ENCODE measurements at regions not wholly inside any gene's neighbourhood (a gene's known extent, or its start where the extent isn't known, plus 50 kb on each side); places are given as distances from the start of the nearest gene placed in this dataset.

DNA sequence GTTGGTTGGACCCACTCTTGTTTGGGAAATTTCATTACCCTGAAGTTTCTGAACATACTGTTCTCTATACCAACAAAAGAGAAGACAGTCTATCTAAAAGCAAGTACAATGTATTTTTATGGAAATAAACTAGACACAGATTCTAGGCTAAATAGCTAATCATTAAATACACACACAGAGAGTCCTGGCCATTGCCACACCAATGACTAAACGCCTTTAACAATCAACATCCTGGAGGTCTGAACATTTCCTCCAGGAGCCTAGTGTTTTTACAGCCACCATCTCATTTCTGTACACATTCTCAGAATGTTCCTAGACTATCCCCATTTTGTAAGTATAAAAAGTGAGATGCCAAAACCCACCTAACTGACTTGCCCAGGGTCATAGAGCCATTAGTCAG, 141.6 kb upstream of the RREB1 start:
- TF ChIP-seq, protein P1, sequence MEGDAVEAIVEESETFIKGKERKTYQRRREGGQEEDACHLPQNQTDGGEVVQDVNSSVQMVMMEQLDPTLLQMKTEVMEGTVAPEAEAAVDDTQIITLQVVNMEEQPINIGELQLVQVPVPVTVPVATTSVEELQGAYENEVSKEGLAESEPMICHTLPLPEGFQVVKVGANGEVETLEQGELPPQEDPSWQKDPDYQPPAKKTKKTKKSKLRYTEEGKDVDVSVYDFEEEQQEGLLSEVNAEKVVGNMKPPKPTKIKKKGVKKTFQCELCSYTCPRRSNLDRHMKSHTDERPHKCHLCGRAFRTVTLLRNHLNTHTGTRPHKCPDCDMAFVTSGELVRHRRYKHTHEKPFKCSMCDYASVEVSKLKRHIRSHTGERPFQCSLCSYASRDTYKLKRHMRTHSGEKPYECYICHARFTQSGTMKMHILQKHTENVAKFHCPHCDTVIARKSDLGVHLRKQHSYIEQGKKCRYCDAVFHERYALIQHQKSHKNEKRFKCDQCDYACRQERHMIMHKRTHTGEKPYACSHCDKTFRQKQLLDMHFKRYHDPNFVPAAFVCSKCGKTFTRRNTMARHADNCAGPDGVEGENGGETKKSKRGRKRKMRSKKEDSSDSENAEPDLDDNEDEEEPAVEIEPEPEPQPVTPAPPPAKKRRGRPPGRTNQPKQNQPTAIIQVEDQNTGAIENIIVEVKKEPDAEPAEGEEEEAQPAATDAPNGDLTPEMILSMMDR (IDR thresholded peaks at IDR 0.05; ENCODE audit: poor library complexity), result no peak
- TF ChIP-seq EZH2phosphoT487 (IDR thresholded peaks at IDR 0.05; ENCODE audit: low read depth, severe bottlenecking, unreplicated experiment), result no peak
- no peak for TF ChIP-seq EZH2 (IDR thresholded peaks at IDR 0.05; ENCODE audit: borderline replicate concordance)
